HG03342 (cell line): ENCODE measurements at regions not wholly inside any gene's neighbourhood (a gene's known extent, or its start where the extent isn't known, plus 50 kb on each side); places are given as distances from the start of the nearest gene placed in this dataset.

Source experiments
- ATAC-seq: cut with Tn5 transposase; IDR thresholded peaks from one replicate; pipeline ENCODE4 v1.9.1; 2021; ENCODE audit warnings: mild to moderate bottlenecking, moderate library complexity; ENCODE audit not compliant: unreplicated experiment

GRCh38 chrX:139126493-139126892, 404.0 kb upstream of the F9 start:
- ATAC-seq: peak; percentile 91

GRCh38 chrX:139125916-139126315, 404.6 kb upstream of the F9 start:
- no peak for ATAC-seq

GRCh38 chrX:139121616-139122286, 408.8 kb upstream of the F9 start:
- no peak for ATAC-seq

GRCh38 chrX:139120760-139121159, 409.2 kb upstream of the FGF13 start:
- ATAC-seq: no peak

- no peak for ATAC-seq
These were observed 402.2 kb upstream of the FGF13 start for GRCh38 chrX:139113708-139114107.

GRCh38 chrX:139112432-139112831, 400.9 kb upstream of the FGF13 start:
- no peak for ATAC-seq

GRCh38 chrX:139106069-139106468, 394.6 kb upstream of the FGF13 start:
- ATAC-seq: no peak

GRCh38 chrX:139094671-139095592, 383.4 kb upstream of the FGF13 start:
- ATAC-seq: no peak

- ATAC-seq: no peak
These were observed 381.7 kb upstream of the FGF13 start for GRCh38 chrX:139093201-139093600.

- no peak for ATAC-seq
These were observed 380.4 kb upstream of the FGF13 start for GRCh38 chrX:139091878-139092277.

GRCh38 chrX:139091066-139091465, 379.5 kb upstream of the FGF13 start:
- ATAC-seq: no peak

- no peak for ATAC-seq
These were observed 374.7 kb upstream of the FGF13 start for GRCh38 chrX:139086246-139086645.

GRCh38 chrX:139085404-139085803, 373.9 kb upstream of the FGF13 start:
- ATAC-seq: no peak

- no peak for ATAC-seq
These were observed 371.7 kb upstream of the FGF13 start for GRCh38 chrX:139083191-139083590.

GRCh38 chrX:139081965-139082364, 370.4 kb upstream of the FGF13 start:
- ATAC-seq: no peak

- ATAC-seq: no peak
These were observed 368.3 kb upstream of the FGF13 start for GRCh38 chrX:139079789-139080188.

- ATAC-seq: no peak
These were observed 367.3 kb upstream of the FGF13 start for GRCh38 chrX:139078761-139079280.

- ATAC-seq: no peak
These were observed 366.8 kb upstream of the FGF13 start for GRCh38 chrX:139078342-139078741.

GRCh38 chrX:139077281-139078250, 366.0 kb upstream of the FGF13 start:
- ATAC-seq: no peak

- ATAC-seq: no peak
These were observed 351.8 kb upstream of the FGF13 start for GRCh38 chrX:139063364-139063763.
